ENCODE measurements at regions not wholly inside any gene's neighbourhood (a gene's known extent, or its start where the extent isn't known, plus 50 kb on each side); places are given as distances from the start of the nearest gene placed in this dataset.

GRCh38 chr5:125289606-125290005 is 543.2 kb upstream of the ZNF608 start:
- DNase-seq = no peak
- ATAC-seq = no peak

DNA sequence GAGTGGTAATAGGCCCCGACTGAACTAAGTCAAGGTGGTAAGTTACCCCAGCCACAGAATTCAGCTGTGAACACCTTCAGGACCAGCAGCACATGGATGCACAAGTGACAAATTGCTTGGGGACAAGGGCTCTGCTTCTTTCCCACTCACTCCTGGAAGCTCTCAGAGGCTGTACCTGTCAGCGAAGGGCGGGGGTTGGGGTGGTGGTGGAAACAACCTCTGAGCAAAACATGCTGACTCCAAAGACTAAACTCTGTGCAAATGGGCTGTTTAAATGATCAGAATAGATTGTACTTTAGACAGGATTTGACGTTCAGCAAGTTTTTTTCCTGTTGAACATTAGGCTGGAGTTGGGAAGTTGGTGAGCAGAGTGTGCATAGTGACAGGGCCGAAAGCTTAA is 544.5 kb upstream of the ZNF608 start:
- no peak for ATAC-seq
- no peak for DNase-seq

DNA sequence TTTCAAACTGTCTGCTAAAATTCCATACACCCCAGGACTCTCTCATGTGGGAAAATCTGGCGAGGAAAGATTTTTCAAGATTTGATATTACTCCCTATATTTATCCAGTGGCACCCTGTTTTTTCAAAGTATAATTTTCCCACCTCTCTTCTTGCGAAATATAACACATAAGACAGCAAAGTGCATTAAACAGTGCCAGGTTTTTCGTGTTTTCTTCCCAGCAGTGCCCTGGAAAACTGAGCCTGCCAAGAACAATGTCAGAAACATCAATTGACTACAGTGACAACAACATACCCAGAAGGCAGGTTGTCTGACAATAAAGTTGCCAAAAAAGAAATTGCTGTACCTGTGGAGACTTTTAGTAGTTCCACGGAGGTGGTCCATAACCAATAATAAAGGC is 545.0 kb upstream of the ZNF608 start:
- no peak for ATAC-seq
- no peak for DNase-seq

DNA sequence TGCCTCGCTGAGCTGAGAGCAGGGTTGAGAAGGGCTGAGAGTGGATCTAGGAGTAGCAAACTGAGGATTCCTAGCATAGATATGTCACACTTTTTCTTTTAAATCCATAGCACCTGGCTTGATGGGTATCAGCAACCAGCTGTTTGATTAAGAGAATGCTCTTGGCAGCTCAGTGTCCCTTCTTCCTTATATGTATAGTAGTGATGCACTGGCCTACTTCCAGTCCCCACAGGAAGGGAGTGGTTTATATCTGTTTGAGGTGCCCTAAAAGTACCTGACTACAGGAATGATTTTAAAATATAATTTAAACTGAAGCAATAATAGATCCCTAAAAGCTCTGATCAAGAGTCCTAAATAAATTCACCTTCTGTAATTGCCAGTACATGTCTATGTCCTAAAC is 546.8 kb upstream of the ZNF608 start:
- DNase-seq (no peak), ATAC-seq (no peak)

GRCh38 chr5:125293726-125294125 is 547.3 kb upstream of the ZNF608 start:
- no peak for ATAC-seq
- DNase-seq = no peak

GRCh38 chr5:125294844-125295243 is 548.4 kb upstream of the ZNF608 start:
- ATAC-seq (no peak), DNase-seq (no peak)

GRCh38 chr5:125295405-125295872 is 549.0 kb upstream of the ZNF608 start:
- no peak for ATAC-seq

GRCh38 chr5:125298258-125298657 is 551.8 kb upstream of the ZNF608 start:
- no peak for DNase-seq
- ATAC-seq = no peak

More at GRCh38 chr5:125295405-125295872, 549.0 kb upstream of the ZNF608 start:
- no peak for DNase-seq

DNA sequence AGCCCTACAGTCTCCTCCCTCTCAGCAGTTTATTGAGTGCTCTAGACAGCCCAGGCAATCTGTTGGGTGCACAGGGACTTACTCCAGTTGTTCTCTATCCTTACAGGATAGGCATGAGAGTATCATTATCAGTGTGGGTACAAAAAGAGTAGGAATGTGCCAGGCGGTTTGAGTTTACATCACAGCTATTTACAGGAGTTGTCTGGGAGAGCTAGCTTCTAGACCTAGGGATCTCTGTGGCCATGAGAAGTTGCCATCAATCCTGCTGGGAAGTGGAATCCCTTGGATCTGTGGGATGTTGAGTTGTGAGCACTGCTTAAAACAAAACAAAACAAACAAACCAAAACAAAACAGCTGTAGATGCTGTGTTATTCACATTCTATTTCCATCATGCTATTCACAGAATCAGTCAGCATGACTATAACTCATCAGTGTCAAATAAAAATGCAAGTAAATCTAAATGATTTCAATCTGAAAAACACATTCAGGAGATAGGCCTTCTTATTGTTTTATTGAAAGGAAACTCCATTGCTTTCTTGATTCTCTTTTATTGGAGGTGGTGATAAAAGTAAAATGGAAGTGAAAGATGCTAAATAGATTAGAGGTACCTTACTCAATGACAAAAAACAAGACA is 552.4 kb upstream of the ZNF608 start:
- ATAC-seq (no peak), DNase-seq (no peak)

DNA sequence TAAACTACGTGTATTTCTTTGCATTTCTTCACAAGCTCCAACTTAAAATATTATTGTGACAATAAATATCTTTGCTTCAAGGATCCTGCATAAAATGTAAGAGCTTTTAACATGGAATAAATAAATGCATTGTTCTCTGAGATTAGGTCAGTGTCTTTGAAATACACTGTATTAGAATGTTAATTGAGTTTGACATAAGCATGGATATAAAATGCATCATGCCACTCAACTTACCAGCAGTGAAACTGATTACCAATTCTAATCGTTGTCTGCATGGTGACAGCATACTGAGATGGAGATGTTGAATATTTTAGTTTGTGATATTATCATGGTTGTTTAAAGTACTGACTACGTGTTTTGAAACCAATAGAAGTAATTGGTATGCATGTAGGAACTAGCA is 555.3 kb upstream of the ZNF608 start:
- ATAC-seq (no peak), DNase-seq (no peak)

- DNase-seq = no peak
- ATAC-seq = no peak
Measured at GRCh38 chr5:125302577-125302976, 556.1 kb upstream of the ZNF608 start.

DNA sequence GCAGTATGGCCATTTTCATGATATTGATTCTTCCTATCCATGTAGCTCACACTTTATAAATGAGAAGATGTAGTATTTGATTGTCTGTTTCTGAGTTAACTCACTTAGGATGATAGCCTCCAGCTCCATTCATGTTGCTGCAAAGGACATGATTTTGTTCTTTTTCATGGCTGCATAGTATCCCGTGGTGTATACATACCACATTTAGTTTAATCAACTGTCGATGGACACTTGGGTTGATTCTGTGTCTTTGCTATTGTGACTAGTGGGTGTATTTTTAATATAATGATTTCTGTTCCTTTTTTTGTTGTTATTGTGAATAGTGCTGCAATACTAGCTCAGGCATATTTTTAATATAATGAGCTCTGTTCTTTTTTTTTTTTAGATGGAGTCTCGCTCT is 560.3 kb upstream of the ZNF608 start:
- ATAC-seq (no peak), DNase-seq (no peak)

GRCh38 chr5:125310749-125311148 is 564.3 kb upstream of the ZNF608 start:
- DNase-seq (no peak), ATAC-seq (no peak)

GRCh38 chr5:125311743-125312142 is 565.3 kb upstream of the ZNF608 start:
- no peak for DNase-seq
- ATAC-seq = no peak

DNA sequence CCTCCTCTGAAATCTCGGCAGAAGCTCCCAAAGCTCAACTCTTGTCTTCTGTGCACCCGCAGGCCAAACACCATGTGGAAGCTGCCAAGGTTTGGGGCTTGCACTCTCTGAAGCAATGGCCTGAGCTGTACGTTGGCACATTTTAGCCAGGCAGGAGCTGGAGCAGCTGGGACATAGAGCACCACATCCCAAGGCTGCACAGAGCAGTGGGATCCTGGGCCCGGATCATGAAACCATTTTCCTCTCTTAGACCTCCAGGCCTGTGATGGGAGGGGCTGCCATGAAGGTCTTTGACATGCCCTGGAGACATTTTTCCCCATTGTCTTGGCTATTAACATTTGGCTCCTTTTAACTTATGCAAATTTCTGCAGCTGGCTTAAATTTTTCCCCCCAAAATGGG is 567.1 kb upstream of the ZNF608 start:
- ATAC-seq = no peak
- DNase-seq = no peak

- no peak for ATAC-seq
- DNase-seq = no peak
Measured at GRCh38 chr5:125315306-125315705, 568.9 kb upstream of the ZNF608 start.

- ATAC-seq = no peak
- no peak for DNase-seq
Measured at GRCh38 chr5:125316391-125316790, 570.0 kb upstream of the ZNF608 start.

- no peak for ATAC-seq
- DNase-seq = no peak
Measured at GRCh38 chr5:125316915-125317535, 570.6 kb upstream of the ZNF608 start.

GRCh38 chr5:125317536-125317995 is 571.1 kb upstream of the ZNF608 start:
- no peak for ATAC-seq

DNA sequence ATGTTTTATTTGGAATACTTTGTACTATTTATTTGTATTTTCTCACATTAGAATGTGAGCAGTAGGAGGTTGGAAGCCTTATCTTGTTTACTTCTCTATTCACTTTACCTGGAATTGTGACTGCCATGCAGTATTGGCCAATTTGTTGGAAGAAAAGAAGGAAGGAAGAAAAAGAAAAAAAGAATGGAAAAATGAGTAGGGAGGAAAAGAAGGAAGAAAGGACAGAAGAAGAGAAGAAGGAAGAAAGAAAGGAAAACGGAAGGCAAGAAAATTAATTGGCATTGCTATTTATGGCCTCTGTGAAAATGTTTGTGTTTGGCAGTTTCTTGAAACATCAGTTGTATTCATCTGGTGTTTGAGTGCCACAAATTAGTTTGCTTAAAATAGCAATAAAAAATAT is 575.2 kb upstream of the ZNF608 start:
- DNase-seq (no peak), ATAC-seq (no peak)

More at GRCh38 chr5:125317536-125317995, 571.1 kb upstream of the ZNF608 start:
- no peak for DNase-seq

GRCh38 chr5:125323613-125324012 is 577.2 kb upstream of the ZNF608 start:
- DNase-seq (no peak), ATAC-seq (no peak)

GRCh38 chr5:125325488-125326149 is 579.2 kb upstream of the ZNF608 start:
- no peak for ATAC-seq

DNA sequence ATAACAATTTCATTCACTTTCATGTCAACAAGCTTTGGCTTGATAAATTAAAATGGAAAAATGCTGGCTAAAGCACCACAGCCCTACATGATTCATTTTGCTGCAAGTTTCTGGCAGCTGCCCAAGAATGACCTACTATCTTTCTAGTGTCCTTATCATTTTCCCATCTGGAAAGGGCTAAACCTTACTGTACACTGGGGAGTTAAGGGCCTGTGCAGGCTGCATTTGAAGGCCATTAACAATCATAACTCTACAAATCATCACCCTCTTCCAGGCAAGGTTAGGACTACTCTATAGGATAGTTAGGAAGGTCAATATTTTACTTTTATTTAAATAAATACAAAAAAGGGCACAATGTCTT is 579.7 kb upstream of the ZNF608 start:
- ATAC-seq (no peak), DNase-seq (no peak)

More at GRCh38 chr5:125325488-125326149, 579.2 kb upstream of the ZNF608 start:
- DNase-seq = no peak

DNA sequence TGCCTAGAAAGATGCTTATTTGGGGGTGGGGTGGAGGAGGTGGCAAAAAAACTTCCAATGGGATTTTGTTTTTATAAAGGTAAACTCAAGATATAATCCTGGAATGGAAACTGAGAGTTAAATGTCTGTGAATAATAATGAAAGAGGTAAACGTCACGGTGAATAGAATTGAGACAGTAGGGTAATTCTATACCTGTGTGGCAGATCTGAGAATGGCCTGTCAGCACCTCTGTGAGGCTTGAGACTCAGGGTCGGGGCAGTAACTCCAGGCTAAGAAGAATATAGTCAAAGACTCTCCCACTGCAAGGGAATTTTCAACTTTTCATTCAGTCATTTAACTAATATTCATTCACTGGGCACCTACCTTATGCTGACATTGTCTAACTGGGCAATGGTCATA is 581.2 kb upstream of the ZNF608 start:
- DNase-seq = no peak
- ATAC-seq = no peak

Measured in stimulated activated naive CD8-positive, alpha-beta T cell treated with anti-CD3 and anti-CD28 coated beads, Interleukin-15, Interleukin-2, amounts not matched to agents 100 U/mL and 50 U/mL, for 24 hours (primary cell).